ENCODE measurements at regions not wholly inside any gene's neighbourhood (a gene's known extent, or its start where the extent isn't known, plus 50 kb on each side); places are given as distances from the start of the nearest gene placed in this dataset.
A peak's percentile ranks its signal among the peaks of the same experiment; 100 is the strongest.
"Not testable (repeated sequence)": the region's sequence is repeated elsewhere in the genome, so short reads cannot be mapped to it uniquely, and the experiment has no call there.

- DNase-seq, result no peak
These were observed 317.6 kb downstream of the BCOR start for GRCh38 chrX:39779952-39780783.

GRCh38 chrX:39782276-39782675 lies 315.5 kb downstream of the BCOR start:
- DNase-seq, result no peak

GRCh38 chrX:39787999-39788398 lies 309.8 kb downstream of the BCOR start:
- no peak for DNase-seq

- DNase-seq, result no peak
These were observed 309.2 kb downstream of the BCOR start for GRCh38 chrX:39788521-39788920.

GRCh38 chrX:39791691-39792090 lies 306.1 kb downstream of the BCOR start:
- no peak for DNase-seq

GRCh38 chrX:39795605-39796004 lies 302.2 kb downstream of the BCOR start:
- no peak for DNase-seq

- no peak for DNase-seq
These were observed 300.9 kb downstream of the BCOR start for GRCh38 chrX:39796856-39797255.

GRCh38 chrX:39798488-39798887 lies 299.3 kb downstream of the BCOR start:
- DNase-seq, result not testable (repeated sequence)

GRCh38 chrX:39802354-39802753 lies 295.4 kb downstream of the BCOR start:
- no peak for DNase-seq

GRCh38 chrX:39802908-39803307 lies 294.9 kb downstream of the BCOR start:
- no peak for DNase-seq

GRCh38 chrX:39805022-39805421 lies 292.7 kb downstream of the BCOR start:
- DNase-seq, result no peak

- DNase-seq, result no peak
These were observed 291.9 kb downstream of the BCOR start for GRCh38 chrX:39805825-39806224.

GRCh38 chrX:39808471-39808917 lies 289.3 kb downstream of the BCOR start:
- DNase-seq, result no peak

GRCh38 chrX:39809331-39809730 lies 288.4 kb downstream of the BCOR start:
- no peak for DNase-seq

GRCh38 chrX:39810901-39811300 lies 286.9 kb downstream of the BCOR start:
- DNase-seq, result no peak

- DNase-seq, result no peak
These were observed 286.4 kb downstream of the BCOR start for GRCh38 chrX:39811376-39811775.

- DNase-seq, result no peak
These were observed 284.0 kb downstream of the BCOR start for GRCh38 chrX:39813631-39814277.

- peak; percentile 22 for DNase-seq
These were observed 283.4 kb downstream of the BCOR start for GRCh38 chrX:39814391-39814790.

- DNase-seq, result no peak
These were observed 282.1 kb downstream of the BCOR start for GRCh38 chrX:39815631-39816030.

- no peak for DNase-seq
These were observed 280.7 kb downstream of the BCOR start for GRCh38 chrX:39816871-39817731.

GRCh38 chrX:39817754-39818470 lies 279.8 kb downstream of the BCOR start:
- DNase-seq, result no peak

- no peak for DNase-seq
These were observed 279.0 kb downstream of the BCOR start for GRCh38 chrX:39818750-39819149.

Measured in KG1 (cell line).